CD14-positive monocyte (primary cell): ENCODE measurements at regions not wholly inside any gene's neighbourhood (a gene's known extent, or its start where the extent isn't known, plus 50 kb on each side); places are given as distances from the start of the nearest gene placed in this dataset.

ENCODE experiments used
- DNase-seq, 3 donors: peaks; one replicate each; pipeline ENCODE4 v3.0.0-alpha.2; 2011 to 2022
- H2AFZ ChIP-seq: 2 replicates; pipeline ENCODE4 v1.6.0; 2012; ENCODE audit warnings: mild to moderate bottlenecking, low read depth, low read length, inconsistent platforms; ENCODE audit not compliant: insufficient read depth, poor library complexity, severe bottlenecking
- H3K27ac ChIP-seq, 2 donors: 1 replicate in 1 of 2; 2 replicates in 1 of 2; pipeline ENCODE4 v1.5.1; 2012 to 2013; ENCODE audit warnings: low read length in 2 of 2, control low read depth in 1 of 2, inconsistent platforms in 1 of 2, low read depth in 1 of 2, mild to moderate bottlenecking in 1 of 2
- H3K27me3 ChIP-seq, 2 donors: one replicate each; pipeline versions ENCODE4 v1.6.0 to v1.6.1; 2011 to 2013; ENCODE audit warnings: low read length in 2 of 2; ENCODE audit not compliant: control insufficient read depth in 2 of 2, insufficient read depth in 2 of 2
- H3K36me3 ChIP-seq, 2 donors: replicated peaks in 1 of 2; 1 replicate in 1 of 2; 2 replicates in 1 of 2; pipeline versions ENCODE4 v1.5.1 to v1.6.1; 2012 to 2013; ENCODE audit warnings: low read length in 2 of 2, control low read depth in 1 of 2, inconsistent platforms in 1 of 2, mild to moderate bottlenecking in 1 of 2; ENCODE audit not compliant: insufficient read depth in 2 of 2, control insufficient read depth in 1 of 2
- H3K4me1 ChIP-seq, 2 donors: 1 replicate in 1 of 2; 2 replicates in 1 of 2; pipeline versions ENCODE4 v1.5.1 to v1.6.1; 2012 to 2013; ENCODE audit warnings: low read length in 2 of 2, control low read depth in 1 of 2, inconsistent platforms in 1 of 2, mild to moderate bottlenecking in 1 of 2, moderate library complexity in 1 of 2; ENCODE audit not compliant: insufficient read depth in 2 of 2, control insufficient read depth in 1 of 2
- H3K4me2 ChIP-seq: replicated peaks from 2 replicates; pipeline ENCODE3; 2012; ENCODE audit warnings: low read length, moderate library complexity, mild to moderate bottlenecking; ENCODE audit not compliant: poor library complexity, severe bottlenecking; ENCODE audit errors: extremely low read depth
- H3K4me3 ChIP-seq, 3 experiments: fragments of 200-600 bp in 1 of 3; sonication (generic) in 1 of 3; replicated peaks in 1 of 3; 1 replicate in 2 of 3; 2 replicates in 1 of 3; pipeline ENCODE4 v1.5.1; 2011 to 2013; ENCODE audit warnings: low read length in 3 of 3, mild to moderate bottlenecking in 3 of 3, control low read depth in 2 of 3, low read depth in 2 of 3, inconsistent platforms in 1 of 3, moderate library complexity in 1 of 3
- H3K79me2 ChIP-seq: 2 replicates; pipeline ENCODE4 v1.6.0; 2012; ENCODE audit warnings: mild to moderate bottlenecking, control low read depth, inconsistent platforms, low read length, moderate library complexity; ENCODE audit not compliant: insufficient read depth
- H3K9ac ChIP-seq: 2 replicates; pipeline ENCODE4 v1.6.0; 2017; ENCODE audit warnings: low read length, mild to moderate bottlenecking; ENCODE audit not compliant: insufficient read depth, poor library complexity, severe bottlenecking
- H3K9me3 ChIP-seq, 2 donors: replicated peaks in 1 of 2; 1 replicate in 1 of 2; 2 replicates in 1 of 2; pipeline versions ENCODE4 v1.5.1 to v1.6.1; 2012 to 2013; ENCODE audit warnings: low read length in 2 of 2, control low read depth in 1 of 2; ENCODE audit not compliant: control insufficient read depth in 1 of 2, insufficient read depth in 1 of 2
- H4K20me1 ChIP-seq: 2 replicates; pipeline ENCODE4 v1.6.0; 2012; ENCODE audit warnings: mild to moderate bottlenecking, low read length, control low read depth, moderate library complexity; ENCODE audit not compliant: insufficient read depth
- H3K27ac Mint-ChIP-seq, 7 donors: one replicate each; pipeline ENCODE4 v1.8.0; 2020; ENCODE audit warnings: mild to moderate bottlenecking in 7 of 7, mixed read lengths in 7 of 7, moderate library complexity in 6 of 7, inconsistent platforms in 2 of 7
- H3K27me3 Mint-ChIP-seq, 3 donors: one replicate each; pipeline ENCODE4 v1.8.0; 2021 to 2022; ENCODE audit warnings: low read depth in 3 of 3, mild to moderate bottlenecking in 3 of 3, mixed read lengths in 3 of 3, moderate library complexity in 3 of 3, inconsistent platforms in 1 of 3
- H3K36me3 Mint-ChIP-seq, 2 donors: one replicate each; pipeline ENCODE4 v1.8.0; 2020; ENCODE audit warnings: mixed read lengths in 2 of 2, inconsistent platforms in 1 of 2, mild to moderate bottlenecking in 1 of 2
- H3K4me1 Mint-ChIP-seq: one replicate; pipeline ENCODE4 v1.8.0; 2020; ENCODE audit warnings: mild to moderate bottlenecking, mixed read lengths
- H3K4me3 Mint-ChIP-seq, 2 donors: one replicate each; pipeline ENCODE4 v1.8.0; 2020; ENCODE audit warnings: mild to moderate bottlenecking in 2 of 2, mixed read lengths in 2 of 2, moderate library complexity in 1 of 2
- H3K9me3 Mint-ChIP-seq, 7 donors: one replicate each; pipeline ENCODE4 v1.8.0; 2020 to 2022; ENCODE audit warnings: mixed read lengths in 7 of 7, mild to moderate bottlenecking in 6 of 7, moderate library complexity in 6 of 7, inconsistent platforms in 2 of 7
- WGBS: methylation state at CpG from one replicate; pipeline ENCODE4 v1.1.5; 2013; ENCODE audit warnings: missing lambda C conversion rate; ENCODE audit not compliant: insufficient coverage; 5-methylcytosine and 5-hydroxymethylcytosine counted together
- intact Hi-C, 2 donors: fragments of 100-400 bp; cut with micrococcal nuclease; formaldehyde crosslinking; loops; one replicate each; pipeline versions ENCODE4 v1.15.0 to v1.15.1; 2023
- TF ChIP-seq, protein P1 (sequence below): fragments of 200-600 bp; IDR thresholded peaks from one replicate; pipeline ENCODE4 v1.8.0; 2022; ENCODE audit warnings: antibody characterized with exemption, mild to moderate bottlenecking

DNA sequence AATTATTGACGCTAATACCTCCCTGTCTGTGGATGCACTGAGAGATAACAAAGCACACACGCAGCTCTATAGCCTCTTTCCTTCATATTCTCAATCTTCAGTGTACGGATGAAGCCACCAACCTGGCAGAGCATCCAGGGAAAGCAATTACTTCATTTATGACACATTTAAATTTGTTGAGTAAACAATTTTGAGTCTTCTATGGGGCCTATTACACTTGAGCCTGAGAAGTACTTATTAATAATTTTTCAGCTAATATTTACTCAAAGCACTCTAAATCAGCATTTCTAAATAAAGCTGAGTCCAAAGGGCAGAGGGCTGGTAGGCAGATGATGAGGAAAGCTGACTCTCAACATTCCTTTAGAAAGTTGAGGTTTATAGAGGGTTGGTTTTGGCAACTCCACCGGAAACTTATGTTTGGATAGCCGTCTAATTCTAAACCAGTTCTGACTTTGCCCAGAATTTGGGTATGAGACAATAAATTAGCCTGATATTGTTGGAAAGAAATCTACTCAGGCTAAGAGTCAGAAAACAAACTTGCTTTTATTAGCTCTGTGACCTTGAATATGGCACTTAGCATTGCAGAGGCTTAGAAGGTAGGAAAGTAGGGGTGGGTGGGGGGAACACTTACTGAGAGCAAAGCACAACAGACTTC, 643.5 kb downstream of the CDH11 start:
- Histone ChIP-seq H4K20me1 (no peaks in the 10 kb centered on the region), H2AFZ (no peak overlapping the region), H3K4me3 (no peak overlapping the region), H3K9ac (no peak overlapping the region), H3K79me2 (no peaks in the 10 kb centered on the region), H3K27me3 (no peaks in the 10 kb centered on the region), H3K27ac (no peak overlapping the region), H3K4me1 (no peaks in the 10 kb centered on the region), H3K9me3 (no peaks in the 10 kb centered on the region), H3K36me3 (no peaks in the 10 kb centered on the region), H3K4me2 (no peak overlapping the region)
- WGBS, result 80% methylated on average over 1 of the region's 5 CpGs
- Mint-ChIP-seq H3K27ac (no peak overlapping the region), H3K27me3 (no peaks in the 10 kb centered on the region), H3K36me3 (no peaks in the 10 kb centered on the region), H3K4me1 (no peaks in the 10 kb centered on the region), H3K4me3 (no peak overlapping the region), H3K9me3 (peaks cover 0 to 4% (median 0%) of the 10 kb centered on the region in 7 donors)
- intact Hi-C loops, result no loop called here
- TF ChIP-seq, protein P1, sequence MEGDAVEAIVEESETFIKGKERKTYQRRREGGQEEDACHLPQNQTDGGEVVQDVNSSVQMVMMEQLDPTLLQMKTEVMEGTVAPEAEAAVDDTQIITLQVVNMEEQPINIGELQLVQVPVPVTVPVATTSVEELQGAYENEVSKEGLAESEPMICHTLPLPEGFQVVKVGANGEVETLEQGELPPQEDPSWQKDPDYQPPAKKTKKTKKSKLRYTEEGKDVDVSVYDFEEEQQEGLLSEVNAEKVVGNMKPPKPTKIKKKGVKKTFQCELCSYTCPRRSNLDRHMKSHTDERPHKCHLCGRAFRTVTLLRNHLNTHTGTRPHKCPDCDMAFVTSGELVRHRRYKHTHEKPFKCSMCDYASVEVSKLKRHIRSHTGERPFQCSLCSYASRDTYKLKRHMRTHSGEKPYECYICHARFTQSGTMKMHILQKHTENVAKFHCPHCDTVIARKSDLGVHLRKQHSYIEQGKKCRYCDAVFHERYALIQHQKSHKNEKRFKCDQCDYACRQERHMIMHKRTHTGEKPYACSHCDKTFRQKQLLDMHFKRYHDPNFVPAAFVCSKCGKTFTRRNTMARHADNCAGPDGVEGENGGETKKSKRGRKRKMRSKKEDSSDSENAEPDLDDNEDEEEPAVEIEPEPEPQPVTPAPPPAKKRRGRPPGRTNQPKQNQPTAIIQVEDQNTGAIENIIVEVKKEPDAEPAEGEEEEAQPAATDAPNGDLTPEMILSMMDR, result no peak
- no peak for DNase-seq

DNA sequence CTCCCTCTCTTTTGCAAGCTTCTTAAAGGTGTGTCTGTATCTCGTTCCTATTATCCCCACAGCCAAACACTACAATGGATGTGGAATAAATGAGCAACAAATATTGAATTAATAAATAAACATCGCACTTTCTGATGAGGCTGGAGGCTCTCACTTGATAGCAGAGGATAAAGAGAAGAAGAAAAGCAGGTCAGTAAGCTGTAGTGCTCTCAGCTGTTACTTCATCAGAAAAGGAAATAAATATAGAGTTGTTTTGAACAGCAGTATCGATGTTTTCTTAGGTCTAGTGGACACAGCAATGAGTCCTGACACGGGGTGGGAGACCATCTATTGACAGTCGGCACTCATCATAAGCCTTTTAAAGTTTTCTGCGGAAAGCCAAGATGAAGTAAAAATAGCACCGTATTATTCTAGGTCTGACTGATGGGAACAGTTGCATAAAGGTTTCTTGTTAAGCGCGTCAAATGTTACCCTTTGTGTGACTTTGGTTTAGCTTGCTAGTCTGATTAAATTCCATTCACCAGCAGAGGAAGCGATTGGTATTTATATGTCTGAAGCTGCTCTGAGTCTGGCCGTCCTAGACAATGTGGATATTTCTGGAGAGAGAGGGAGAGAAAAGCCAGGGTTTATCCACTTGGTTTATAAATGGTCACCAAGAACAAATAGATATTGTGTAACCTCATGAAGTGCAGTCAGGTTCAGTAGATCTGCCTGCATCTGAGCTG, 646.1 kb downstream of the CDH11 start:
- peaks cover 0 to 4% (median 0%) of the 10 kb centered on the region in 7 donors for H3K9me3 Mint-ChIP-seq

More for the DNA sequence above, 646.1 kb downstream of the CDH11 start:
- WGBS, result 91% methylated on average over 7 of the region's 11 CpGs
- Histone ChIP-seq H4K20me1 (no peaks in the 10 kb centered on the region), H3K9ac (no peak overlapping the region), H3K4me3 (no peak overlapping the region), H3K79me2 (no peaks in the 10 kb centered on the region), H3K9me3 (no peaks in the 10 kb centered on the region), H3K4me2 (no peak overlapping the region), H3K27ac (no peak overlapping the region), H3K36me3 (no peaks in the 10 kb centered on the region), H2AFZ (no peak overlapping the region), H3K27me3 (no peaks in the 10 kb centered on the region), H3K4me1 (no peaks in the 10 kb centered on the region)
- no peak for DNase-seq
- H3K4me1 Mint-ChIP-seq, result no peaks in the 10 kb centered on the region
- H3K36me3 Mint-ChIP-seq, result no peaks in the 10 kb centered on the region
- H3K4me3 Mint-ChIP-seq, result no peak overlapping the region
- TF ChIP-seq, protein P1, result no peak
- intact Hi-C loops, result no loop called here
- H3K27me3 Mint-ChIP-seq, result no peaks in the 10 kb centered on the region
- no peak overlapping the region for H3K27ac Mint-ChIP-seq
